SW 1271 (cell line): ENCODE measurements at regions not wholly inside any gene's neighbourhood (a gene's known extent, or its start where the extent isn't known, plus 50 kb on each side); places are given as distances from the start of the nearest gene placed in this dataset.

Experiments
- DNase-seq, 2 experiments: peaks; one replicate each; lab custom pipeline; 2025; lab: John Stamatoyannopoulos, UW

- DNase-seq, result no peak
These were observed 59.8 kb upstream of the MAML3 start for GRCh38 chr4:140213749-140214148.

- DNase-seq, result no peak
These were observed 59.1 kb upstream of the MAML3 start for GRCh38 chr4:140213116-140213515.

DNA sequence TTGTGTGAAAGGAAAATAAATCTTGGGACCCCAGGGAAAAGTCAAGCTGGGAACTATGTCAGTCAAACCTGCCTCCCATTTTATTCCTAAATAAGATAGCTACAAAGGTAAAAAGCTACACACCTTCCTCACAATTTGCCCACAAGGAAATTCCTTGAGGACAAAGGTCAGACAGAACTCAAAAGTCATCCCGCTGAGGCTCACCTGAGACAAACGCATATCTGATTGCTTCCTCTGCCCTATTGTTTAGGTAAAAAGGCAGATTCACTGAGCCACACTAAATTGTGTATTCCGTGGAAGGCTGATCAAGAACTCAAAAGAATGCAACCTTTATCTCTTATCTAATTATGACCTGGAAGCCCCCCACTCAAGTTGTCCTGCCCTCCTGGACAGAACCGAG lies 58.7 kb upstream of the MAML3 start:
- no peak for DNase-seq

DNA sequence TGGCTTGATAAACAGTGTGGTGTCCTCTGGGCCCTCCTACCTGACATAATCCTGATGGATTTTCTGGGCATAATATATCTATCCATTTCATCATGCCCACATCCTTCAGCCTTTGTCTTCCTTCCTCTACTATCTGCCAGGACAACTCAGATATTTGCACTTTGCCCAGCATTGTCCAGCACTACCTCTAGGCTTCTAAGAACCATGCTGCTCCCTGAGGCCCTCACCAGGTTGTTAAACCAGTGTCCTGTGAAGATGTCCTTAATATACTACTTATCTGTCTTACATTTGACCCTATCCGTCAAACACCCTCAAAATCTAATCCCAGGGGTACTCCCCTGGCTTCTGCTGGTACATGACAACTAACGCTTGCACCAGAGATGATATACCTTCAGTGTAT lies 58.2 kb upstream of the MAML3 start:
- no peak for DNase-seq

DNA sequence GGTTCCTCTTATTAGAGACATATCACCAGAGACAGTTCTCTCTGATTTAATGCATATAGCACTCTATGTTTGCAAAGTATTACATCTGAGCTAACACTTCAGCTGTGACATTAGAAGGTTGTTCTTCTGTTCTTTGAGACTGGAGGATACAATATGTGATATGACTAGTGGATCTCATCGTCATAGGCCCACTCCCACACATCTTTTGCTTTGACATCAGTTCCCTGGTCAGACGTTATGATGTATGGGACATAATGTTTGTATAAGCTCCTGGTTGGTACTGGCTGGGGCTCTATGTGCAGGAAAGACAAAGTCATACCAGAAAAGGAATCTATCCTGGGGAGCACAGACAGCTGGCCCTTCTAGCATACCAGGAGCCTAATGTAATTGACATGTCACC lies 57.7 kb upstream of the MAML3 start:
- no peak for DNase-seq

GRCh38 chr4:140211161-140211560 lies 57.2 kb upstream of the MAML3 start:
- no peak for DNase-seq

DNA sequence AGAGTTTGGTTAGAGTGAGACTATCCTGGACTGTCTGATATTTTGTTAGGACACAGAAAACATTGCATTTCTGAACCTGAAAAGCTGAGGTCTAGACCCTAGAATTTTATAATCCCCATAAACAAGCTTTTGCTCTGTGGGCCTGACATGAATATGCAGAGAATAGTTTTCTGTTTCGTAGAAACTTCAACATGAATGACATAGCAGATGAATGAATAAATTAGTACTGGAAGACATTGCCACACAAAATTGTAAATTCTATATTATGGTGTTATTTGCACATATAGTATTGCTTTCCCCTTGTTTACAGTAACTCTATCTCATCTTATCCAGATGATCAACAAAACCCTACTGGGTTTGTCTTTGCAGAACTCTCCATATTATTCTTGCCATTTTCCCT lies 54.9 kb upstream of the MAML3 start:
- DNase-seq, result no peak
